NCI-H2171 treated with DMSO at 0.1 percent for 48 hours (cell line): ENCODE measurements at regions not wholly inside any gene's neighbourhood (a gene's known extent, or its start where the extent isn't known, plus 50 kb on each side); places are given as distances from the start of the nearest gene placed in this dataset.
A peak's percentile ranks its signal among the peaks of the same experiment; 100 is the strongest.
"Not testable (repeated sequence)": the region's sequence is repeated elsewhere in the genome, so short reads cannot be mapped to it uniquely, and the experiment has no call there.

Source experiments
- DNase-seq: peaks from one replicate; lab custom pipeline; 2025; lab: John Stamatoyannopoulos, UW

DNA sequence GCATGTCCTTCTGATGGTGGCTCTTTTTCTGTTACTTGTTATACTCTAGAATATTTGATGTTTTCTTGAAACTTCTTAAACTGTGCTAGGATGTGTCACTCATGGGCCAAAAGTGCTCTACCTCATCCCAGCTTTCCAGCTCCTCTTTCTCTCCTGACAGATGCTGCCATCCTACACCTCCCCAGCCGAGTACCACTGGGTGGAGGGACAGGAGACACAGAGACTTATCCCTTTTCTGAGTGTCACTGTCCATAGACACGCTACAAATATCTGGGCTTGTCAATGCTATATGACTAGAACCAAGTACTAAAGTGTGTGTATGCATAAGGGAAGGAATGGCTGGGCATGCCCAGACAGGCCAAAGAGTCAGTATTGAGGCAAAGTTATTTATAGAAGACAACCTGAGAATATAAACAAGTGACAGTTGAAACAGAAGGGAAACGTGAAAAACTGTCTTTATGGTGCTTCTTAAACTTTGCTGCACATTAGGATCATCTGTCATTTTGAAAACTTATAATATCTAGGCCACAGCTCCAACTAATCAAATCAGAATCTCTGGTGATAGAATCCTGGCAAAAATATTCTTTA lies 188.0 kb downstream of the CARTPT start:
- DNase-seq: peak; percentile 51

DNA sequence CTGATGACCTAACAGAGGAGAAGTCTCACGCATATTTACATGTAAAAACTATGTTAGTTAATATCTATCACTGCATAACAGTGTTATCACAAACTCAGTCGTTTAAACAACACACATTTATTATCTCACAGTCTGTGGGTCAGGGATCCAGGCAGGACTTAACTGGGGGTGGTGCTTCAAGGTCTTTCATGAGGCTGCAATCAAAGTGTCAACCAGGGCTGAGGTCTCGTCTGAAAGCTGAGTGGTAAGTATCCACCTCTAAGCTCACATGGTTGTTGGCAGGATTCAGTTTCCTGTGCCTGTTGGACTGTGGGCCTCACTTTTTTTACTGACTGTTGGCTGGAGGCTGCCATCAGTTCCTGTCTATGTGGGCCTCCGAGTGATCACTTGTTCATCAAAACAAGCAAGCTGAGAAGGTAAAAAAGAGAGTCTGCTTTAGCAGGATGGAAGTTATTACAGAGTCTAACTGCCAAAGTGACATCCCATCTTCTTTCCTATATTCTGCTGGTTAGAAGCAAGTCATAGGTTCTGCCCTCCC lies 188.6 kb downstream of the CARTPT start:
- no peak for DNase-seq

DNA sequence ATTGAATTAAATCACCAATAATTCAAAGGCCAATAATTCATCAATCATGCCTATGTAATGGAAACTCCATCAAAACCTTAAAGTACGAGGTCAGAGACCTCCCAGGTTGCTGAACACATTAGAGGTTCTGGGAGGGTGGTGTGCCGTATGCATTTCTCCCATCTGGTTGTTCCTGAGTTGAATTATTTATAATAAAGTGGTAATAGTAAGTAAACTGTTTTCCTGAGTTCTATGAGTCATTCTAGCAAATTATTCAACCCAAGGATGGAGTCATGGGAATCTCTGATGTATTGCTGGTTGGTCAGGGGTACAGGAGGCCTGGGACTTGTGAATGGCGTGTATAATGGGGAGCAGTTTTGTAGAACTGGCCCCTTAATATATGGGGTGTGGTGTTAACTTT lies 191.7 kb downstream of the CARTPT start:
- no peak for DNase-seq

DNA sequence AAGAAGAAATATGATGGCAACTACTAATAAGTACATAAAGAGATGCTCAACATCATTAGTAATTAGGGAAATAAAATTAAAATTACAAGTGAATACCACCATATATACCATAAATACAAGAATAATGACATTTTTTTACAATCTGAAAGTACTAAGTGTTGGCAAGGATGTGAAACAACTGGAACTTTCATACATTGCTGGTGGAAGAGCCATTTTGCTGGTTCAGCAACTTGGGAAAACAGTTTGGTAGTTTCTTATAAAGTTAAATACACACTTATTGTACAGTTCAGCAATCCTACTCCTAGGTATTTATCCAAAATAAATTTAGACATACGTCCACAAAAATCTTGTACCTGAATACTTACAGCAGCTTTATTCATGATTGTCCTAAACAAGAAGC lies 192.9 kb downstream of the CARTPT start:
- no peak for DNase-seq

DNA sequence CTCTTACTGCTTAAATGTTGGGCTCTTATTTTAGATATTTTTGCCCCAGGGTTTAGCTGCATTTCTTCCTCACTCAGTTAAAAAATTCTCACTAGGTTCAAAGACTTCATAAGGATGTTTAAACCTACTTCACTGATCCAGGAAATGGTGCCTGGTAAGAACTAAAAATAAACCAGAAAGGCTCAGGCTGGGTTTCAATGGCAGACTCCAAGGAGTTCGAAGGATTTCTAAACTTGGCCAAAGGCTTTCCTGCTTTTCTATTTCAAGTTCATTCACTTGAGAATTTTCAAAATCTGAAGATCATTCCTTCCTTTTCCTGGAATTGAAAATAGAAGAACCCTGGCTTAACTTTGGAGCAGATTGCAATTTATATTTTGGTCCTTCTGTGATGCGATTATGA lies 193.0 kb upstream of the MAP1B start:
- DNase-seq: no peak

DNA sequence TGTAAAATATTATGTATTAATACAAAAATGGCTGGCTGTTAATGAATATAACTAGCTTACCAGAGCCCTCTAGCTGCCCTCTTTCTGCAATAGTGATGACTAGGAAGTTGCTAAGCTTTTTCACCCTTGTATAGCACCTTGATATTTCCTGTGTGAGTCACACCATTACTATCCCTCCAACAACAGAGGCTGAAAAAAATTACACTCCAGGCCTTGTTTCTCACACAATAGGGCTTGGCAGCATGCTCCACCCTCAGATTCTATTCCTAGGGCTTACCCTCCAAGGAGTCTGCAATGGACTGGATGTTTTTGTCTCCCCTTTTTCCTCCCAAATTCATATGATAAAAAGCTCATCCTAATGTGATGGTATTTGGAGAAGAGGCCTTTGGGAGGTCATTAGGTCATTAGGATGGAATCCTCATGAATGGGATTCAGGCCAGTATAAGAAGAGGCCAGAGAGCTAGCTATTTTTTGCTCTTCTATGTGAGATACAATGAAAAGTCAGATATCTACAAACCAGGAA lies 184.6 kb upstream of the MAP1B start:
- no peak for DNase-seq

DNA sequence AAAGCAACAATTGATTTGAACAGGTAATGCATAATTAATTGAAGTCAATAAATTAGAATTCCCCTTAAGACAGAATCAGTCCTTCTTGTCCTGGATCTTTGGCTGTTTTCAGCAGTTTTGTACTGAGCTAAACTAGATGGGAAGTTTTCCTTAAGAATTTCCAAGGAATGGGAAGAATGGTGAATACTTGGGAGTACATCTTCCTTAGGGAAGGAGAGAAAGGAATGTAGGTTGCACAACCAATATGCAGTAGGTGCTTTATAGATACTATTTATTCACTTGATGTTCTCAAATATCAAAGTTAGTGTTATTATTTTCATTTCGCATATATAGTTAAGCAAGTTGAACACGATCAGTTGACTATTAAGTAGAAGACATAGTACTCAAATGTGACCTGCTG lies 183.5 kb upstream of the MAP1B start:
- DNase-seq: no peak

DNA sequence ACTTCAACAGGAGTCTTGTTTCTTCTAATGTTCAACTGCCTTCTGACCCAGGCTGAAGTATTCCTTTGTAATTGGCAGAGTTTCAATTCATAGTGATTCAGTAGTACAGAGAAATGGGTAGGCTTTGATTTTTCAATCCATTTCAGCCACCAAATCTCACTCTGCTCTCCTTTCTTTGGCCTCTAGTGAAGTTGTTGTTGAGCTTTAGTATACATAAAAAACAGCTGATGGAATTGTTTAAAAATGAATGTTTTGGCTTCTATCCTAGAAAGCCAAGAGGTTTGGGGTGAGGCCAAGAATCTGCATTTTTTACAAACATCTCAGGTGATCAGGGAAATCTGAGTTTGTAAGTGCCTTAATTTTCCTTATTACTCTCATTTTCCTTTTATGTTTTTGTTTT lies 182.9 kb upstream of the MAP1B start:
- no peak for DNase-seq

DNA sequence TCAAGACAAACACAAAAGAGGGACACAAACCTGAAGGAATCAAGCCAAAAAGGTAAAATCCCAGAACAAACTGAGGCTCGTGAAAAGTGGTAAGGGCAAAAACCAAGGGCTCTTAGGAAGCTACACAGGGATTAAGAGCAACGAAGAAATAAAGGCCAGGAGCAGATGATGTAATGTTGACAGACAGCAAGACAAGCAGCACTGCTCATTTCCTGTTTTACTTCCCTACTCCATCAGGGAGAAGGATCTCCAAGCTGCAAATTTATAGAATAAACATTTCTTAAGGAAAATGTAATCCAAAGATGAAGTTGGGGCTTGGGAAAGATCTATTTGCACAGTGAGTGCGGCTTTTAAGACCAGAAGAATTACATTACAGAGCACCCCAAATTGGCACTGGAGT lies 182.3 kb upstream of the MAP1B start:
- DNase-seq: no peak

DNA sequence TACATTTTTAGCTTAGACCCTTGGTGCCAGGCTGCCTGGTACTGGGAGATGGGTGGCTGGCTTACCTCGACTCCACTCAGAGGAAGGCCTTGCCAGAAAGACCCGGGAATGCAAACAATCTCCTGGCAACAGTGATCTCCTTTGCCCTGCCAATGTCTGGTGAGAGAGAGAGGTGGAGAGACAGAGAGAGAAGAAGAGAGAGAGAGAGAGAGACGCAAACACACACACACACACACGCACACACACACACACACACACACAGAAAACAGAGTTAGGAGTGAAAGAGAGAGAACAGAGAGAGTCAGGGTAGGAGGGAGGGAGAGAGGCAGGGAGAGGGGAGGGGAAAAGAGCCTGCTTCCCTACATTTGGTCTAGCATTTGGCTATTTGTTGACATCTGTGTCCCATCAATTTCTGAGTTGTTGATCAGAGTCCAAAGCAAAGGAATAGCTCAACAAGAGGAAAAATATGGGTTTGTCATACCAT lies 181.6 kb upstream of the MAP1B start:
- no peak for DNase-seq

DNA sequence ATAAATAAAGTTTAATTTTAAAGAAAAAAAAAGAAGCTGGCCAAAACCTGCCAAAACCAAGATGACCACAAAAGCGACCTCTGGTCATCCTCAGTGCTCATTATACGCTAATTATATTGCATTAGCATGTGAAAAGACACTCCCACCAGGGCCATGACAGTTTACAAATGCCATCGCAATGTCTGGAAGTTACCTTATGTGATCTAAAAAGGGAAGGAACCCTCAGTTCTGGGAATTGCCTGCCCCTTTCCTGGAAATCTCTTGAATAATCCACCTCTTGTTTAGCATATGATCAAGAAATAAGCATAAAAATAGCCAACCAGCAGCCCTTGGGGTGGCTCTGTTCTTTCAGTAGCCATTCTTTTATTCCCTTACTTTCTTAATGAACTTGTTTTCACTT lies 178.3 kb upstream of the MAP1B start:
- no peak for DNase-seq

DNA sequence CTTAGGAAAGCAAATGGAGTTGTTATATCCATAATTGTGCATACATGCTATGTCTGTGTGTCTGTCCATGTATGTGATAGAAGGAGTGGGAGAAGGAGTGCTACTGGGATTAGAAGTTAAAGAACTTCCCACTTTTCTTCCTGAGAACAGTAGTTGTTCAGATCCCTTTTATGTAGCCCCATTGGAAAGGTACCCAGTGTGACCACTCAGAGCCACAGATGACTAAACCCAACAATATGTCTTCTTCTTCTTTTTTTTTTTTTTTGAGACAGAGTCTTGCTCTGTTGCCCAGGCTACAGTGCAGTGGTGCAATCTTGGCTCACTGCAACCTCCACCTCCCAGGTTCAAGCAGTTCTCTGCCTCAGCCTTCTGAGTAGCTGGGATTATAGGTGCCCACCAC lies 176.7 kb upstream of the MAP1B start:
- DNase-seq: not testable (repeated sequence)

DNA sequence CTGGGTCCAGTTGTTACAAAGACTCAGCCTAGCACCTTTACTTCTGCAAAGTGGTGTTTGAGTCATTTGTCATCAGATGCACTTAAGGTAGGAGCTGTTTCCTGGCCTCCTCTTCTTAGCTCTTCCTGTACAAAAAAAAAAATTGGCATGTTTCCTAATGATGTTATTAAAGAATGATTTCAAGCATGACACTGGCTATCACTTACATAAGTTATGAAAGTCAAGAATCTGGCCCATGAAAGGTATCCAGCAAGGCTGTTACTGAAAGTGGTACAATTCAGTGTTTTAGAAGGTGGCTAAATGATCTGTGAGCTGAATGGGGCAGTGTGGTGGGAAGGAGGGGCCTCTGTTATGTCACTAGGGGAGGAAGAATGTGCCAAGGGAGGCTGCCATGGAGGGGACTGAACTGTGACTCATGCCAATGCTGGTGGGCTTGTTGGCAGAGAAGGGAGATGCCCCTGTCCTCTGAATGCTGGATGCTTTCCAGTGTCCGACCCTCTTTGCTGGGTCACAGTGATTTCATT lies 175.1 kb upstream of the MAP1B start:
- DNase-seq: peak; percentile 47

DNA sequence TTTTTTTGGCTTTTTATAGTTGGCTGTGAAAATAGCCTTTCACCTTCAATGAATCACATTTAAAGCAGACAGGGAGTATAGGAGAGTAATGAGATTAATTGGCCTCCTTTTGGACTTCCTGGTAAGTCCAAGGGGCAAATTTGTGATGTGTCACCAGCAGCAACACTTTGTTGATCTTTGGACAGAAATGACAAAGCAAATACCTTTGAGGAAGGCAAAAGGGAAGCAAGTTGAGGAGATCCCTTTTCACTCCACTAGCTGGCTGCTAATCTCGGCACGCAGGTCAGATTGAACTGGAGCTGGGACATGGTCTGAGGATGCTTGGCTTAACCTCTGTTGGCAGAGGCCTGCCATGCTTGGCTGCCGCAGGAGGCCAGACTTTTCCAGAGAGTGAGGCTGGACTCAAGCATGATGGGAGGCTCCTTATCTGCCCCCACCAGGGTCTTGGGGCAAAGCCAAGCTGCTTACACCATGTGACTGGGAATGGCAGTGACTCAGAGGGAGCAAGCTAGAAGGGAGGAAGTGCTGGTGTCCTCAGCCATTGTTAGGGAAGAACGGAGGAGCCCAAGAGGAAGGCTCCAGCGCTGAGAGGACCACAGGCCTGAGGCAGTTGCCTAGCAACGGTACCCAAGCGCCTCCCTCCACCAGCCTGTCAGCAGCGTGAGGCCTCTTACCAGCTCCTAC lies 174.5 kb upstream of the MAP1B start:
- no peak for DNase-seq

DNA sequence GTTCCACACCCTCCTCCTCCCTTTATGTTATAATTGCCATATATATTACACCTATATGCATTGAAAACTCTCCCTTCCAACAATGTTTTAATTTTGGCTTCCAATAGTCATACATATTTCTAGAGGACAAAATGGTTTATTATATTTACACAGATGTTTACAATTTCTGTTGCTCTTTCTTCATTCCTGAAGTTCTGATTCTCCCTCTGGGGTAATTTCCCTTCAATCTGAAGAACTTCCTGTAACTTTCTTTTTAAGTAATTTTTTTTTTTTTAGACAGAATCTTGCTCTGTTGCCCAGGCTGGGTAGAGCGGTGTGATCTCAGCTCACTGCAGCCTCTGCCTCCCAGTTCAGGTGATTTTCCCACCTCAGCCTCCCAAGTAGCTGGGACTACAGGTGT lies 173.0 kb upstream of the MAP1B start:
- no peak for DNase-seq

DNA sequence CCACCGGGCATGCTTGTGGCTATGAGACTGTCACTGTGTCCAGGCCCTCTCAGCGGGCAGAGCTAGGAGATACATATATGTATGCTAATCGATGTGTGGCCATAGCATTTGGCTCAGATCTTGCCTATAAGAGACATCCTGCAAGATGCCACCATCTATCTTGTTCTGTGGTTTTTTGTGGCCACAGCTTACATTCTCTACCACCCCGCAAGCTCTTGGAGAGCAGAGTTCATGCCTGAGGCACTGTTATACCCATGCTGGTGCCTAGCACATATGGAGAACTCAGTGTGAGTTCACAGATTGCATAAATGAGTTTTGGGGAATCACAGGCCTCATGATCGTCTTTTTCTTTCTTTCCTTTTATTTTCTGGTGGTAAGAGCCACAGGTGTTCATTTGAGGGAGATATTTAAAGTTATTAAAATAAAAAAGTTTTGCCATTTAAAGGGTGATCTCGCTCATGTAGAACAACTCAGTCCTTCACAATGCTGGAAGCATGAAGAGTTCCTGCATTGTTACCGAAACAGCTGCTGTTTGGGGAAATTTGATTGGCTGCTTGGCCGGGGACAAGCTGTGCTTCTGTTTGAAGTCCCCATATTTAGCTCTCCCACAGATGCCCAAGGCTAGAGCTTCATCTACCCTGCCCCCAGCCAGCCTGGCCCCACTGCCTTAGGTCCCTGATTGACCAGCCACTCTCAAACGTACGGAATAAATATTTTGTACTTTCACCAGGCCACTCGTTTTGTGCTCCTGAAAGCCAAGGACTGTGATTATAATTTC lies 169.2 kb upstream of the MAP1B start:
- DNase-seq: no peak

DNA sequence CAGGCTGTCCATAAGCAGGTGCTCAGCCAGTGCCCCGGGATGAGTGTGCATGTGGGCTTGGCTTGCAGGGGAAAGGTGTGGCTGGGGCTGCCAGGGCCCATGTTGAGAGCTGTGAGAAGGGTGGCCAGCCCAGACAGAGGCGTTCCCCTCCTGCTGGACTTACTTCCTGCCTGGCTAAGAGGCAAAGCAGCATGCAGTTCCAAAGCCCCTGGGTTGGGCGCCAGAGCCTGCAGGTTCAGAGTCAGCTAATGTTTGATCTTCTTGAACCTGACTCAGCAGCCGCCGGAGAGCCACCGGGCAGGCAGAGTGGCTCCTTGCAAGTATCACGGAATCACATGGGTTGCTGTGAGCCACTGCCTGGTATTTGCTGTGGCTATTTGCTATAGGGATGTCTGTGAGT lies 168.4 kb upstream of the MAP1B start:
- DNase-seq: no peak

DNA sequence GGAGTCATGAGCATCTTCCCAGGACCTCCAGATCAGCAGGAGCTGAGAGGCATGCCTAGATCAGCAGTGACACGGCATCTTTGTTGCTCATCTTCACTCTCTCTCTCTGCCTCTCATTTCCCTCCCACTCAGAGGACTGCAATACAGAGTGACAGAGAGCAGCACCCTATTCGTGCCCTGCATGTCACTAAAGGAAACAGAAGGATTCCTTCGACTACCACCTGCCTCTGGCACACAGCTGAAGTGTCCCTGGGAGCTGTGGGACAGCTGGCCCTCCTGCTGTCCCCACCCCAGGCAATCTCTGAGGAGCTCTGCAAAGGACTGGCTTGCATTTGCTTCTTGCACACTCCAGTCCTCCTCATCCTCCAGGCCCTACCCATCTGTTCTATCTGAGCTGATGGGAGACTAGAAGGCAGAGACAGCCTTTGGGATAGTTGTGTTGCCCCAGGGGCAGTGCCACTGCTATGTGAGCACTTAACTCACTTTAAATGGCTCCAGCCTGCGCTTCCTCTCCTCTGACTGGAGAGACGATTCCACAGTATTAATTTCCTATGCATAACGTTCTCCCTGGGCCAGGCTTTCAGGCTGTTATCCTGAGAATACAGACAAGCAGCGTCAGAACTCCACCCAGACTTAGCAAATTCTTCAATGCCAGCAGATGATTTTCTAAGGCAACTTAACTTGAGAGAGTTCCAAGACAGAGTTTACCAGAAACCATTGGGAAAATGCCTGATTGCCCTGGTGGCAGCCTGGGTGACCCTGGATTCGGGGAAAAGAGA lies 167.6 kb upstream of the MAP1B start:
- peak; percentile 78 for DNase-seq

DNA sequence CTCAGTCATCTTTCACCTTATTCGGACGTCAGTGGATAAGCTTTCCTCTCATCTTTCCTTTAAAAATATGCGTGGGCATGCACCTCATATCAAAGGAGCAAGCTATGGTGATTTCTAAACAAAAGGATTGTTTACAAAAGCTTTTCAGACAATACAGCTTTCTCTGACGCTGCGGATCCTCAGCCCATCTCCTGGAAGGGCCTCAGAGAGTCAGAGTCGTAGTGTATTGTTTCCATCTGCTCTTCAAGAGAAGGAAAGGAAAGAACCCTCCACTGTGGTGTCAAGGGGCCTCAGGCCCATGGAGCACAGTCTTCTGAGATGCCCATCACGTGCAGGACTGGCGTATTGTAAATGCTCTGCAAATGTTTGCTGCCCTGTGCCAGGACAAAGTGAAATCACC lies 163.4 kb upstream of the MAP1B start:
- no peak for DNase-seq

DNA sequence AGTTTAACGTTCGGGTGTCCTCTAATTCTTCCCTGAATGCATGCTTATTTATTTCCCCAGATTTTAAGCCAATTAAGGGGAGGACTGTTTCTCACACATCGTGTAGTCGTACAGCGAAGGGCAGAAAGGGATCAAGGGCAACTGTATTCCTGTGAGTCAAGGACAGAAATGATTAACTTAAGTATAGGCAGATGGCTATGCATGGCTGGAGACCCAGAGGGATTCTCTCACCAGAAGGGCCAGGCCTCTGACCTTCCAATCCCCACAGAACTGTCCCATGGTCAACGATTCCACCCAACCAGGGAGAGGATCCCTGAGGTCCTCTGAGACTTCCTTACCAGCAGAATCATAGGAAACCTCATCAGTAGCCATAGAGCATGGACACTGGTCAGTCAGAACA lies 161.8 kb upstream of the MAP1B start:
- no peak for DNase-seq

DNA sequence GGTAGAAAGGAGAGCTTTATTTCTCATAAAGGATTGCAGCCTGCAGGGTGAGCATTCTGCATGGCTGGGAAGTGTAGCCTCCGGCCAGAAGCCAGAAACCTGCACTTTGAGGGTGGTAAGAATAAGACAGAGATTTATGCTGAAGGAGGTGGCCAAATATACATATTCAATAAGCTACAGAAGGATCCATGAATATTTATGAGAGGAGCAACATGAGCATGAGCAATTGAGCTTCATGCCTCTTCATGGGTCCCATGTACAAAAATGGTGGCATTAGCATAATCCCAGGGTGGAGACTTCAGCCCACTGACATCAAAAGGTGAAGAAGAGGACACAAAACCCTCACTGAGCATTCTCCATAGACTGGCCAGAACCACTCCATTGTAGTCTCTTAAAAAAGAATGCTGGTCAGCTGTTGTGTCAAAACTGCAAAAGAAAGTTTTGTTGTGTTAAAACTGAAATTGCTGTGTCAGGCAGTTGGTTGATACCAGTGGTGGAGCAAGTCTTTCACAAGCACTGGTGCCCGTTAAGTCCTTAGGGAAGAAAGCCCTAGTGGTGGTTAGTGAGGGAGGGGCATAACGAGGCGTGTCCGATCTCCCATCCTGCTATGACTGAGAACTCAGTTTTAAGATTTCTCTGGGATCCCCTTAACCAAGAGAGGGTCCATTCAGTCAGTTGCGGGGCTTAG lies 160.8 kb upstream of the MAP1B start:
- DNase-seq: no peak
